H1 (cell line): ENCODE measurements at regions not wholly inside any gene's neighbourhood (a gene's known extent, or its start where the extent isn't known, plus 50 kb on each side); places are given as distances from the start of the nearest gene placed in this dataset.

Experiments used
- CTCF ChIA-PET: fragments of 300-600 bp; sonication (Branson Sonifier 250); formaldehyde crosslinking; loops from one replicate; lab custom pipeline; 2021; ENCODE audit not compliant: partially characterized antibody; lab: Charles Lee
- POLR2A ChIA-PET: fragments of 300-600 bp; sonication (Branson Sonifier 250); formaldehyde crosslinking; loops from one replicate; lab custom pipeline; 2021; ENCODE audit warnings: inconsistent platforms; ENCODE audit not compliant: partially characterized antibody; lab: Charles Lee
- DNase-seq, 2 experiments: peaks; one replicate each; pipeline versions ENCODE4 v3.0.0 to v3.0.0-alpha.2; 2010 to 2022; ENCODE audit warnings: low spot score in 2 of 2, low read depth in 1 of 2, mixed read lengths in 1 of 2
- FAIRE-seq: peaks from 2 replicates; lab custom pipeline; 2011; peaks lifted over from hg19 to GRCh38; lab: Jason Lieb, UNC
- H2AFZ ChIP-seq: 2 replicates; pipeline ENCODE4 v1.8.1; 2012; ENCODE audit warnings: low read length, inconsistent platforms
- H2AK5ac ChIP-seq: 2 replicates; pipeline ENCODE4 v1.6.1; 2013; ENCODE audit warnings: low read depth, low read length
- H2BK120ac ChIP-seq: replicated peaks from 2 replicates; pipeline ENCODE3; 2013; ENCODE audit warnings: low read depth, low read length, inconsistent platforms
- H2BK12ac ChIP-seq: 2 replicates; pipeline ENCODE4 v1.6.1; 2013; ENCODE audit warnings: low read depth, low read length
- H2BK15ac ChIP-seq: 2 replicates; pipeline ENCODE4 v1.6.1; 2013; ENCODE audit warnings: low read length
- H2BK20ac ChIP-seq: 2 replicates; pipeline ENCODE4 v1.6.1; 2013; ENCODE audit warnings: low read length
- H2BK5ac ChIP-seq: 2 replicates; pipeline ENCODE4 v1.6.1; 2013; ENCODE audit warnings: low read depth, low read length
- H3K14ac ChIP-seq: 2 replicates; pipeline ENCODE4 v1.6.1; 2013; ENCODE audit warnings: inconsistent platforms; ENCODE audit not compliant: insufficient read length
- H3K18ac ChIP-seq: 2 replicates; pipeline ENCODE4 v1.6.1; 2013; ENCODE audit warnings: low read length; ENCODE audit errors: extremely low read depth
- H3K23ac ChIP-seq: 2 replicates; pipeline ENCODE4 v1.6.1; 2013; ENCODE audit warnings: inconsistent platforms; ENCODE audit not compliant: insufficient read length
- H3K23me2 ChIP-seq: 2 replicates; pipeline ENCODE4 v1.6.1; 2013; ENCODE audit warnings: low read depth, low read length
- H3K27ac ChIP-seq: 2 replicates; pipeline ENCODE4 v1.6.1; 2011; ENCODE audit warnings: low read depth, low read length, inconsistent platforms
- H3K27me3 ChIP-seq, 4 experiments: replicated peaks in 1 of 4; 1 replicate in 1 of 4; 2 replicates in 3 of 4; pipeline versions ENCODE4 v1.6.1 to v1.8.1; 2011 to 2013; ENCODE audit warnings: low read length in 3 of 4, mild to moderate bottlenecking in 3 of 4, inconsistent platforms in 2 of 4, mixed read lengths in 2 of 4, moderate library complexity in 1 of 4; ENCODE audit not compliant: control insufficient read depth in 3 of 4, insufficient read depth in 3 of 4; ENCODE audit errors: extremely low read depth in 1 of 4
- H3K36me3 ChIP-seq, 4 experiments: 2 replicates each; pipeline versions ENCODE4 v1.6.1 to v1.8.1; 2011 to 2013; ENCODE audit warnings: mild to moderate bottlenecking in 4 of 4, low read length in 3 of 4, moderate library complexity in 2 of 4, control low read depth in 1 of 4, inconsistent platforms in 1 of 4; ENCODE audit not compliant: insufficient read depth in 4 of 4, control insufficient read depth in 2 of 4
- H3K4ac ChIP-seq: replicated peaks from 2 replicates; pipeline ENCODE3; 2013; ENCODE audit warnings: low read length, low read depth, mixed read lengths, inconsistent platforms; ENCODE audit not compliant: insufficient read length
- H3K4me1 ChIP-seq, 4 experiments: replicated peaks in 1 of 4; 1 replicate in 1 of 4; 2 replicates in 3 of 4; pipeline versions ENCODE4 v1.6.1 to v1.8.1; 2011 to 2013; ENCODE audit warnings: low read length in 3 of 4, inconsistent platforms in 2 of 4, mixed read lengths in 1 of 4; ENCODE audit not compliant: insufficient read depth in 4 of 4, control insufficient read depth in 3 of 4
- H3K4me2 ChIP-seq, 2 experiments: 2 replicates each; pipeline versions ENCODE4 v1.6.1 to v1.8.1; 2011 to 2013; ENCODE audit warnings: low read depth in 2 of 2, low read length in 2 of 2, control low read depth in 1 of 2, inconsistent platforms in 1 of 2, mild to moderate bottlenecking in 1 of 2; ENCODE audit not compliant: insufficient read depth in 1 of 2
- H3K4me3 ChIP-seq, 4 experiments: fragments of 200-600, 300-600 bp in 1 of 4; sonication (generic), shearing (Covaris generic), sonication (Bioruptor Twin) in 1 of 4; 2 replicates each; pipeline versions ENCODE4 v1.5.1 to v1.8.1; 2011 to 2016; ENCODE audit warnings: low read length in 4 of 4, low read depth in 3 of 4, control low read depth in 2 of 4, inconsistent platforms in 2 of 4, mild to moderate bottlenecking in 2 of 4, mixed read lengths in 1 of 4, moderate library complexity in 1 of 4; ENCODE audit not compliant: insufficient read depth in 2 of 4; ENCODE audit errors: extremely low read depth in 1 of 4
- H3K56ac ChIP-seq: replicated peaks from 2 replicates; pipeline ENCODE3; 2013; ENCODE audit warnings: low read depth, mild to moderate bottlenecking, mixed read lengths, low read length, inconsistent platforms; ENCODE audit not compliant: insufficient read length
- H3K79me1 ChIP-seq: 2 replicates; pipeline ENCODE4 v1.6.1; 2013; ENCODE audit warnings: low read depth, low read length, control low read depth
- H3K79me2 ChIP-seq, 2 experiments: 2 replicates each; pipeline versions ENCODE4 v1.6.1 to v1.8.1; 2012 to 2013; ENCODE audit warnings: low read length in 2 of 2, mild to moderate bottlenecking in 2 of 2, inconsistent platforms in 1 of 2; ENCODE audit not compliant: insufficient read depth in 2 of 2, control insufficient read depth in 1 of 2
- H3K9ac ChIP-seq, 4 experiments: replicated peaks in 1 of 4; 1 replicate in 1 of 4; 2 replicates in 3 of 4; pipeline versions ENCODE4 v1.6.1 to v1.8.1; 2011 to 2013; ENCODE audit warnings: low read depth in 3 of 4, low read length in 3 of 4, control low read depth in 2 of 4, mild to moderate bottlenecking in 2 of 4, moderate library complexity in 2 of 4, inconsistent platforms in 1 of 4; ENCODE audit errors: extremely low read depth in 1 of 4
- H3K9me3 ChIP-seq, 2 experiments: 2 replicates each; pipeline versions ENCODE4 v1.6.1 to v1.8.1; 2012 to 2013; ENCODE audit warnings: mild to moderate bottlenecking in 2 of 2, moderate library complexity in 2 of 2, control low read depth in 1 of 2, inconsistent platforms in 1 of 2, low read depth in 1 of 2, low read length in 1 of 2, mixed read lengths in 1 of 2; ENCODE audit not compliant: insufficient read depth in 2 of 2
- H4K20me1 ChIP-seq, 2 experiments: replicated peaks in 1 of 2; 2 replicates each; pipeline versions ENCODE3 to v1.8.1; 2011 to 2013; ENCODE audit warnings: inconsistent platforms in 2 of 2, low read length in 2 of 2, mild to moderate bottlenecking in 1 of 2; ENCODE audit not compliant: insufficient read depth in 2 of 2, control insufficient read depth in 1 of 2
- H4K5ac ChIP-seq: 2 replicates; pipeline ENCODE4 v1.6.1; 2013; ENCODE audit warnings: low read length, low read depth, mixed read lengths, inconsistent platforms; ENCODE audit not compliant: insufficient read length
- H4K8ac ChIP-seq: 2 replicates; pipeline ENCODE4 v1.8.0; 2013; ENCODE audit warnings: mild to moderate bottlenecking, moderate library complexity, low read length, inconsistent platforms; ENCODE audit not compliant: insufficient read depth; ENCODE audit errors: extremely low read depth
- H4K91ac ChIP-seq: replicated peaks from 2 replicates; pipeline ENCODE3; 2013; ENCODE audit warnings: low read length, mixed read lengths, inconsistent platforms; ENCODE audit not compliant: insufficient read length
- CBX5 ChIP-seq: fragments of 300-800, 300-1000 bp; sonication (generic); IDR thresholded peaks from 2 replicates; pipeline ENCODE4 v1.7.1; 2016; ENCODE audit warnings: antibody characterized with exemption, low read length, low read depth
- EZH2 ChIP-seq: fragments of 200-600 bp; sonication (generic); IDR thresholded peaks from 2 replicates; pipeline ENCODE4 v1.7.1; 2012; ENCODE audit warnings: low read depth, mild to moderate bottlenecking, moderate library complexity, low read length, inconsistent platforms; ENCODE audit not compliant: severe bottlenecking
- JUN ChIP-seq: IDR thresholded peaks from 2 replicates; pipeline ENCODE4 v1.6.1; 2011; ENCODE audit warnings: low read depth, mild to moderate bottlenecking, improper control_type of control experiment, low read length
- KDM1A ChIP-seq: fragments of 200-600, 300-600 bp; sonication (generic); IDR thresholded peaks from 2 replicates; pipeline ENCODE4 v1.7.1; 2016; ENCODE audit warnings: mild to moderate bottlenecking, low read length, borderline replicate concordance
- WGBS, 2 experiments: shearing (Covaris generic) in 1 of 2; methylation state at CpG; one replicate each; pipeline versions ENCODE4 v1.1.6 to v1.1.7; 2013 to 2015; ENCODE audit warnings: low lambda C conversion rate in 2 of 2, mixed read lengths in 2 of 2, inconsistent platforms in 1 of 2, low coverage in 1 of 2, missing lambda C conversion rate in 1 of 2; ENCODE audit not compliant: insufficient replicate concordance in 2 of 2, insufficient coverage in 1 of 2, insufficient read length in 1 of 2; ENCODE audit errors: extremely low coverage in 1 of 2, missing lambda C conversion rate in 1 of 2; 5-methylcytosine and 5-hydroxymethylcytosine counted together

DNA sequence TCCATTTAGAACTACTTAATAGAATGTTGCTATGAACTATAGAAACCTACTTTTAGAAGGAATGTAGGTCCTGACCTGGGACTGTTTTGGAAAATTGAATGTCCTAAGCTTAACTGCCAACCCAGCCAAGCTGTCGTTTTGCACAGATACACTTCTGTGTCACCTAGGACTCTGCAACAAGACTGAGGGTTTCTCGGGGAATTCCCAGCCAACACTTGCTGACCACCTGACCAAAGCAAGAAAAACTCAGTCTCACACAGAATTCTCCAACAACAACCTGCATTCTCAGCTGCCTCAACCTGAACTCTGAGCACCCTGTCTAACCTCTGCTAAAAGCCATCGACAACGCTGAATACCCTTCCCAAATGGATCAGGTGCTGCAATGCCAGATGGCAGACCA, 128.2 kb downstream of the SS18 start:
- H3K9me3 ChIP-seq = no peaks in the 10 kb centered on the region
- no peak overlapping the region for H2BK5ac ChIP-seq
- no peak overlapping the region for H4K8ac ChIP-seq
- DNase-seq (no peak), FAIRE-seq (no peak)
- H3K27ac ChIP-seq = no peak overlapping the region
- no peak overlapping the region for H3K4me3 ChIP-seq
- H4K91ac ChIP-seq = no peak overlapping the region
- H3K79me1 ChIP-seq = no peaks in the 10 kb centered on the region
- no peak overlapping the region for H2AK5ac ChIP-seq
- no peak overlapping the region for H2BK15ac ChIP-seq
- TF ChIP-seq EZH2 (no peak), CBX5 (no peak), JUN (no peak), KDM1A (no peak)
- no peak overlapping the region for H3K9ac ChIP-seq
- no peak overlapping the region for H2BK12ac ChIP-seq
- 89% methylated on average over 4 of the region's 4 CpGs; no CpG with 5 or more reads in 1 of the 2 experiments for WGBS, 2 experiments
- H4K20me1 ChIP-seq = no peaks in the 10 kb centered on the region
- H3K18ac ChIP-seq = no peak overlapping the region
- peaks cover 0 to 4% (median 3%) of the 10 kb centered on the region in 4 experiments; a peak in 3 of 7 replicates for H3K4me1 ChIP-seq
- H3K23me2 ChIP-seq = peaks cover under 1% of the 10 kb centered on the region; the same call in 1 of the 2 replicates
- H3K79me2 ChIP-seq = no peaks in the 10 kb centered on the region
- H2BK20ac ChIP-seq = no peak overlapping the region
- ChIA-PET CTCF (interaction anchor here (1.0 kb wide), 1 partner anchor 10 kb away, joined by 3 read pairs; no protein-coding TSS in a partner anchor), POLR2A (no interaction called here)
- H3K23ac ChIP-seq = no peak overlapping the region
- H4K5ac ChIP-seq = no peak overlapping the region
- H3K36me3 ChIP-seq = no peaks in the 10 kb centered on the region; a peak in 1 of 8 replicates
- no peak overlapping the region for H3K14ac ChIP-seq
- H2BK120ac ChIP-seq = no peak overlapping the region
- peak overlapping the region; percentile 46; the same call in 1 of the 2 replicates for H2AFZ ChIP-seq
- H3K4me2 ChIP-seq = no peak overlapping the region
- H3K4ac ChIP-seq = no peak overlapping the region
- H3K27me3 ChIP-seq = no peaks in the 10 kb centered on the region; a peak in 1 of 7 replicates
- no peak overlapping the region for H3K56ac ChIP-seq
